Esophagus squamous epithelium (tissue), 5 donors: ENCODE measurements at regions not wholly inside any gene's neighbourhood (a gene's known extent, or its start where the extent isn't known, plus 50 kb on each side); places are given as distances from the start of the nearest gene placed in this dataset.
"Not testable (repeated sequence)": the region's sequence is repeated elsewhere in the genome, so short reads cannot be mapped to it uniquely, and the experiment has no call there.

Experiments
- DNase-seq: peaks from one replicate; lab custom pipeline; 2025; lab: John Stamatoyannopoulos, UW
- H3K27ac ChIP-seq, 4 donors: fragments of 200-600 bp; sonication (generic); one replicate each; pipeline ENCODE4 v1.5.1; 2016 to 2019; ENCODE audit warnings: mild to moderate bottlenecking in 1 of 4
- H3K27me3 ChIP-seq, 4 donors: fragments of 200-600 bp; sonication (generic); 1 replicate in 3 of 4; 2 replicates in 1 of 4; pipeline versions ENCODE4 v1.5.1 to v1.6.0; 2017 to 2021; ENCODE audit warnings: antibody characterized with exemption in 1 of 4
- H3K36me3 ChIP-seq, 3 donors: fragments of 200-600 bp; sonication (generic); one replicate each; pipeline ENCODE4 v1.5.1; 2016 to 2019
- H3K4me1 ChIP-seq, 3 donors: fragments of 200-600 bp; sonication (generic); one replicate each; pipeline ENCODE4 v1.5.1; 2017 to 2019
- H3K4me3 ChIP-seq, 4 donors: fragments of 200-600 bp; sonication (generic); 1 replicate in 3 of 4; 2 replicates in 1 of 4; pipeline ENCODE4 v1.5.1; 2016 to 2019; ENCODE audit warnings: mild to moderate bottlenecking in 2 of 4, moderate library complexity in 1 of 4
- H3K9me3 ChIP-seq, 3 donors: fragments of 200-600 bp; sonication (generic); one replicate each; pipeline ENCODE4 v1.5.1; 2016 to 2019
- CTCF ChIP-seq, 6 experiments: fragments of 450-650 bp in 4 of 6; fragments of 200-600 bp in 2 of 6; sonication (generic) in 2 of 6; IDR thresholded peaks; one replicate each; pipeline ENCODE4 v1.5.1; 2016 to 2019; ENCODE audit warnings: antibody characterized with exemption in 6 of 6, mild to moderate bottlenecking in 4 of 6, moderate library complexity in 4 of 6
- POLR2A ChIP-seq, 4 donors: fragments of 450-650 bp; IDR thresholded peaks; one replicate each; pipeline ENCODE4 v1.6.1; 2017; ENCODE audit warnings: antibody characterized with exemption in 4 of 4, mild to moderate bottlenecking in 4 of 4, moderate library complexity in 3 of 4
- WGBS, 2 donors: methylation state at CpG; one replicate each; pipeline ENCODE4 v1.1.5; 2018; 5-methylcytosine and 5-hydroxymethylcytosine counted together
- intact Hi-C: fragments of 100-400 bp; cut with DNase I; formaldehyde crosslinking; loops from one replicate; pipeline ENCODE4 v1.15.0; 2022
- donor health status: DM: yes; HTN: yes; CAD: no.

GRCh38 chrX:5695971-5696370 lies 532.7 kb downstream of the NLGN4X start:
- Histone ChIP-seq H3K27me3 (no peaks in the 10 kb centered on the region), H3K36me3 (no peaks in the 10 kb centered on the region), H3K4me3 (no peak overlapping the region), H3K9me3 (no peaks in the 10 kb centered on the region), H3K27ac (no peak overlapping the region), H3K4me1 (no peaks in the 10 kb centered on the region)
- DNase-seq: no peak
- no peak for TF ChIP-seq CTCF (IDR thresholded peaks at IDR 0.05)
- TF ChIP-seq POLR2A (IDR thresholded peaks at IDR 0.05): no peak
- 75 to 85% methylated on average over 6 to 7 of the region's 7 CpGs for WGBS, 2 donors
- intact Hi-C loops: no loop called here

- no peaks in the 10 kb centered on the region for H3K4me1 ChIP-seq
- TF ChIP-seq POLR2A (IDR thresholded peaks at IDR 0.05) (no peak), CTCF (IDR thresholded peaks at IDR 0.05) (no peak)
- DNase-seq: no peak
- WGBS, 2 donors: 25 to 47% methylated on average over 2 of the region's 2 CpGs
- H3K9me3 ChIP-seq: no peaks in the 10 kb centered on the region
- intact Hi-C loops: no loop called here
- no peaks in the 10 kb centered on the region for H3K27me3 ChIP-seq
- H3K27ac ChIP-seq: no peak overlapping the region
- no peak overlapping the region for H3K4me3 ChIP-seq
- H3K36me3 ChIP-seq: no peaks in the 10 kb centered on the region
Measured at GRCh38 chrX:5683996-5684395, 544.7 kb downstream of the NLGN4X start.

- 46 to 48% methylated on average over 3 of the region's 3 CpGs for WGBS, 2 donors
- TF ChIP-seq POLR2A (IDR thresholded peaks at IDR 0.05) (no peak), CTCF (IDR thresholded peaks at IDR 0.05) (no peak)
- H3K9me3 ChIP-seq: no peaks in the 10 kb centered on the region
- no peak for DNase-seq
- H3K4me1 ChIP-seq: no peaks in the 10 kb centered on the region
- H3K27ac ChIP-seq: no peak overlapping the region
- H3K27me3 ChIP-seq: no peaks in the 10 kb centered on the region
- no peak overlapping the region for H3K4me3 ChIP-seq
- no peaks in the 10 kb centered on the region for H3K36me3 ChIP-seq
- intact Hi-C loops: no loop called here
Measured at GRCh38 chrX:5681159-5681558, 547.5 kb downstream of the NLGN4X start.

- intact Hi-C loops: no loop called here
- Histone ChIP-seq H3K4me3 (no peak overlapping the region), H3K36me3 (no peaks in the 10 kb centered on the region), H3K4me1 (no peaks in the 10 kb centered on the region), H3K27ac (no peak overlapping the region), H3K27me3 (no peaks in the 10 kb centered on the region), H3K9me3 (no peaks in the 10 kb centered on the region)
- no peak for TF ChIP-seq CTCF (IDR thresholded peaks at IDR 0.05)
- no peak for TF ChIP-seq POLR2A (IDR thresholded peaks at IDR 0.05)
- DNase-seq: no peak
- 69 to 81% methylated on average over 3 of the region's 3 CpGs for WGBS, 2 donors
Measured at GRCh38 chrX:5674036-5674435, 554.6 kb downstream of the NLGN4X start.

- Histone ChIP-seq H3K27ac (no peak overlapping the region), H3K36me3 (no peaks in the 10 kb centered on the region), H3K9me3 (no peaks in the 10 kb centered on the region), H3K4me3 (no peak overlapping the region), H3K27me3 (no peaks in the 10 kb centered on the region), H3K4me1 (no peaks in the 10 kb centered on the region)
- intact Hi-C loops: no loop called here
- WGBS, 2 donors: 45 to 58% methylated on average over 2 of the region's 2 CpGs
- TF ChIP-seq POLR2A (IDR thresholded peaks at IDR 0.05): no peak
- TF ChIP-seq CTCF (IDR thresholded peaks at IDR 0.05): no peak
- no peak for DNase-seq
Measured at GRCh38 chrX:5672099-5672498, 556.6 kb downstream of the NLGN4X start.

GRCh38 chrX:5666689-5667088 lies 562.0 kb downstream of the NLGN4X start:
- H3K36me3 ChIP-seq, H3K4me1 ChIP-seq, H3K9me3 ChIP-seq, intact Hi-C loops, H3K27me3 ChIP-seq, DNase-seq, H3K4me3 ChIP-seq, H3K27ac ChIP-seq: not testable (repeated sequence)
- WGBS, 2 donors: 69 to 71% methylated on average over 2 to 4 of the region's 4 CpGs
